ENCODE measurements at regions not wholly inside any gene's neighbourhood (a gene's known extent, or its start where the extent isn't known, plus 50 kb on each side); places are given as distances from the start of the nearest gene placed in this dataset.

- no peak overlapping the region for H3K4me3 ChIP-seq (ENCODE audit: low read length)
- no peak for TF ChIP-seq CTCF (conservative IDR thresholded peaks at IDR 0.05; ENCODE audit: low read depth, low read length)
- DNase-seq (ENCODE audit: low read depth): no peak
Measured at GRCh38 chr6:121663292-121663810, 227.9 kb downstream of the GJA1 start.

GRCh38 chr6:121664158-121664557, 228.7 kb downstream of the GJA1 start:
- TF ChIP-seq CTCF (conservative IDR thresholded peaks at IDR 0.05; ENCODE audit: low read depth, low read length): no peak
- DNase-seq (ENCODE audit: low read depth): no peak
- H3K4me3 ChIP-seq (ENCODE audit: low read length): no peak overlapping the region

GRCh38 chr6:121666814-121667213, 231.4 kb downstream of the GJA1 start:
- TF ChIP-seq CTCF (conservative IDR thresholded peaks at IDR 0.05; ENCODE audit: low read depth, low read length): no peak
- peak; percentile 97 for DNase-seq (ENCODE audit: low read depth)
- no peak overlapping the region for H3K4me3 ChIP-seq (ENCODE audit: low read length)

GRCh38 chr6:121668259-121668658, 232.8 kb downstream of the GJA1 start:
- no peak for TF ChIP-seq CTCF (conservative IDR thresholded peaks at IDR 0.05; ENCODE audit: low read depth, low read length)
- no peak overlapping the region for H3K4me3 ChIP-seq (ENCODE audit: low read length)
- DNase-seq (ENCODE audit: low read depth): no peak

DNA sequence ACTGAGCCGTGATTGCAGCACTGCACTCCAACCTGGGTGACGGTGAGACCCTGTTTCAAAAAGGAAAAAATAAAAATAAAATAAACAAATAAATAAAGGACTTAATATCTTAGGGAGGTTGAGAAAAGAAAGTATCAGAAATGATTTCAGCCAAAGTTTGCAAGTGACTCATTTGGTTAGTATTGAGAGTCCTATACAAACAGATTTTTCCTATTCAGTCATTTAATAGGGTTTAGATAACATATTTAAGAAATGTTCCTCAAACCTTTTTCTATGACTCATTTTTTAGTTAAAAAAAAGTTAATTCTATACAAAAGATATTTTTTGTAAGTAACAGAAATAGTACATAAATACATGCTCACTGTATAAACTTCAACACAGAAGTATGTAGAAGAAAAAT, 235.1 kb downstream of the GJA1 start:
- TF ChIP-seq CTCF (conservative IDR thresholded peaks at IDR 0.05; ENCODE audit: low read depth, low read length): no peak
- DNase-seq (ENCODE audit: low read depth): no peak
- no peak overlapping the region for H3K4me3 ChIP-seq (ENCODE audit: low read length)

GRCh38 chr6:121677571-121677970, 242.1 kb downstream of the GJA1 start:
- no peak for TF ChIP-seq CTCF (conservative IDR thresholded peaks at IDR 0.05; ENCODE audit: low read depth, low read length)
- no peak for DNase-seq (ENCODE audit: low read depth)
- H3K4me3 ChIP-seq (ENCODE audit: low read length): no peak overlapping the region

DNA sequence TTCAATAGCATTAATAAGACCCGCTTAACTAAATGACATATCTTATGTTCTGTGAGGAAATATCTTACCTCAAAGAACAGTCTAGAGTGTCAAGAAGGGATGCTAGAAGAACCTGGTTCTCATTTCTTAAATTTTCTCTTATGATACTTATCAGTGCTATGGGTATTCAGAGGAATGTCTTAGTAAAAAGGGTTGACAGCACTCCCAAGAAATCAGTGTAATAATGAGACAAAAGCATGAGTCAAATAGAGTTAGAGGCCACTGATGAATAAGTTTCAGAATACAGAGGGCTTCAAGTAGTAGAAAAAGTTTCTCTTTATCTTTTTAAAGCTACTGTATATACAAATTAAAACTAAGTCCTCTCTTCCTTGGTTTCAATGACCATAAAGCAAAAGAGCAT, 242.8 kb downstream of the GJA1 start:
- TF ChIP-seq CTCF (conservative IDR thresholded peaks at IDR 0.05; ENCODE audit: low read depth, low read length): no peak
- DNase-seq (ENCODE audit: low read depth): no peak
- no peak overlapping the region for H3K4me3 ChIP-seq (ENCODE audit: low read length)
